HEK293 (cell line): ENCODE measurements at regions not wholly inside any gene's neighbourhood (a gene's known extent, or its start where the extent isn't known, plus 50 kb on each side); places are given as distances from the start of the nearest gene placed in this dataset.

Source experiments
- GFI1B ChIP-seq: fragments of 450-650 bp; formaldehyde crosslinking; IDR thresholded peaks from 2 replicates; pipeline ENCODE4 v1.5.1; 2016; ENCODE audit warnings: missing biosample characterization, missing genetic modification characterization
- KLF9 ChIP-seq: fragments of 450-650 bp; formaldehyde crosslinking; IDR thresholded peaks from 2 replicates; pipeline ENCODE4 v1.5.1; 2016; ENCODE audit warnings: missing biosample characterization, missing genetic modification characterization, low read depth
- MEIS1 ChIP-seq: sonication (generic); formaldehyde crosslinking; IDR thresholded peaks from 2 replicates; pipeline ENCODE4 v1.8.1; 2022; ENCODE audit warnings: missing genetic modification reagents, mild to moderate bottlenecking, borderline replicate concordance
- RBAK ChIP-seq: fragments of 450-650 bp; formaldehyde crosslinking; IDR thresholded peaks from 2 replicates; pipeline ENCODE4 v1.5.1; 2016; ENCODE audit warnings: missing biosample characterization, missing genetic modification characterization
- SALL2 ChIP-seq: fragments of 450-650 bp; formaldehyde crosslinking; IDR thresholded peaks from 2 replicates; pipeline ENCODE4 v1.5.0; 2017; ENCODE audit warnings: missing biosample characterization, mild to moderate bottlenecking, missing genetic modification characterization, borderline replicate concordance
- SETDB1 ChIP-seq: IDR thresholded peaks from one replicate; pipeline ENCODE4 v1.6.1; 2017; ENCODE audit warnings: mild to moderate bottlenecking, low read length, moderate library complexity, mixed read lengths; ENCODE audit not compliant: insufficient read length
- WT1 ChIP-seq: fragments of 450-650 bp; formaldehyde crosslinking; IDR thresholded peaks from 2 replicates; pipeline ENCODE4 v1.5.1; 2016; ENCODE audit warnings: missing biosample characterization, missing genetic modification characterization
- ZBTB7A ChIP-seq: fragments of 450-650 bp; formaldehyde crosslinking; IDR thresholded peaks from 2 replicates; pipeline ENCODE4 v1.5.1; 2016; ENCODE audit warnings: low read depth, missing biosample characterization, missing genetic modification characterization
- ZFP69B ChIP-seq: fragments of 450-650 bp; formaldehyde crosslinking; IDR thresholded peaks from 2 replicates; pipeline ENCODE4 v1.5.1; 2016; ENCODE audit warnings: missing biosample characterization, missing genetic modification characterization
- ZNF132 ChIP-seq: fragments of 450-650 bp; formaldehyde crosslinking; IDR thresholded peaks from 2 replicates; pipeline ENCODE4 v1.5.1; 2017; ENCODE audit warnings: missing biosample characterization, missing genetic modification characterization, borderline replicate concordance
- ZNF140 ChIP-seq: fragments of 450-650 bp; formaldehyde crosslinking; IDR thresholded peaks from 2 replicates; pipeline ENCODE4 v1.5.1; 2016; ENCODE audit warnings: missing biosample characterization, missing genetic modification characterization
- ZNF148 ChIP-seq: fragments of 450-650 bp; formaldehyde crosslinking; IDR thresholded peaks from 2 replicates; pipeline ENCODE4 v1.5.0; 2017; ENCODE audit warnings: missing biosample characterization, missing genetic modification characterization, borderline replicate concordance
- ZNF211 ChIP-seq: fragments of 450-650 bp; formaldehyde crosslinking; IDR thresholded peaks from 2 replicates; pipeline ENCODE4 v1.5.1; 2016; ENCODE audit warnings: low read depth, missing biosample characterization, missing genetic modification characterization
- ZNF24 ChIP-seq: fragments of 450-650 bp; formaldehyde crosslinking; IDR thresholded peaks from 2 replicates; pipeline ENCODE4 v1.5.1; 2016; ENCODE audit warnings: missing biosample characterization, missing genetic modification characterization
- ZNF266 ChIP-seq: fragments of 450-650 bp; formaldehyde crosslinking; IDR thresholded peaks from 2 replicates; pipeline ENCODE4 v1.5.1; 2016; ENCODE audit warnings: missing biosample characterization, missing genetic modification characterization, low read depth
- ZNF280D ChIP-seq: fragments of 450-650 bp; formaldehyde crosslinking; IDR thresholded peaks from 2 replicates; pipeline ENCODE4 v1.5.1; 2016; ENCODE audit warnings: missing biosample characterization, missing genetic modification characterization
- ZNF335 ChIP-seq: fragments of 450-650 bp; formaldehyde crosslinking; conservative IDR thresholded peaks from 2 replicates; pipeline ENCODE4 v1.5.1; 2016; ENCODE audit warnings: missing biosample characterization, missing genetic modification characterization
- ZNF350 ChIP-seq: fragments of 450-650 bp; formaldehyde crosslinking; IDR thresholded peaks from 2 replicates; pipeline ENCODE4 v1.5.0; 2017; ENCODE audit warnings: missing biosample characterization, mild to moderate bottlenecking, missing genetic modification characterization
- ZNF354C ChIP-seq: fragments of 450-650 bp; formaldehyde crosslinking; IDR thresholded peaks from 2 replicates; pipeline ENCODE4 v1.5.1; 2016; ENCODE audit warnings: missing biosample characterization, missing genetic modification characterization, low read depth, borderline replicate concordance
- ZNF501 ChIP-seq: fragments of 450-650 bp; formaldehyde crosslinking; IDR thresholded peaks from 2 replicates; pipeline ENCODE4 v1.5.1; 2016; ENCODE audit warnings: missing biosample characterization, missing genetic modification characterization
- ZNF518A ChIP-seq: fragments of 450-650 bp; formaldehyde crosslinking; conservative IDR thresholded peaks from 2 replicates; pipeline ENCODE4 v1.5.1; 2016; ENCODE audit warnings: low read depth, missing biosample characterization, missing genetic modification characterization
- ZNF529 ChIP-seq: fragments of 450-650 bp; formaldehyde crosslinking; IDR thresholded peaks from 2 replicates; pipeline ENCODE4 v1.5.1; 2017; ENCODE audit warnings: missing genetic modification characterization, missing biosample characterization; ENCODE audit not compliant: insufficient replicate concordance
- ZNF558 ChIP-seq: fragments of 450-650 bp; formaldehyde crosslinking; IDR thresholded peaks from 2 replicates; pipeline ENCODE4 v1.5.1; 2016; ENCODE audit warnings: missing biosample characterization, missing genetic modification characterization
- ZNF571 ChIP-seq: fragments of 450-650 bp; formaldehyde crosslinking; IDR thresholded peaks from 2 replicates; pipeline ENCODE4 v1.5.0; 2017; ENCODE audit warnings: missing biosample characterization, missing genetic modification characterization
- ZNF629 ChIP-seq: fragments of 450-650 bp; formaldehyde crosslinking; IDR thresholded peaks from 2 replicates; pipeline ENCODE4 v1.5.1; 2017; ENCODE audit warnings: missing biosample characterization, missing genetic modification characterization
- ZNF747 ChIP-seq: fragments of 450-650 bp; formaldehyde crosslinking; IDR thresholded peaks from 2 replicates; pipeline ENCODE4 v1.5.1; 2016; ENCODE audit warnings: missing biosample characterization, missing genetic modification characterization
- ZSCAN30 ChIP-seq: fragments of 450-650 bp; IDR thresholded peaks from 2 replicates; pipeline ENCODE4 v1.5.1; 2018; ENCODE audit warnings: missing biosample characterization, mild to moderate bottlenecking, missing genetic modification characterization, moderate library complexity
- ZSCAN4 ChIP-seq: fragments of 450-650 bp; formaldehyde crosslinking; IDR thresholded peaks from 2 replicates; pipeline ENCODE4 v1.5.1; 2017; ENCODE audit warnings: missing biosample characterization, missing genetic modification characterization
- TF ChIP-seq, protein P1 (sequence below): fragments of 450-650 bp; formaldehyde crosslinking; IDR thresholded peaks from 2 replicates; pipeline ENCODE4 v1.5.1; 2016; ENCODE audit warnings: missing biosample characterization, missing genetic modification characterization

GRCh38 chr3:107235928-107236315, 141.3 kb upstream of the CCDC54 start (continued):
- TF ChIP-seq ZNF280D (tag by site-specific recombination) (no peak), ZNF132 (no peak), ZFP69B (no peak), ZNF558 (tag by site-specific recombination) (no peak), WT1 (no peak), ZNF354C (tag by site-specific recombination) (no peak), ZNF211 (tag by site-specific recombination) (no peak), RBAK (tag by site-specific recombination) (no peak), ZNF529 (tag by site-specific recombination) (no peak), ZNF148 (tag by site-specific recombination) (no peak), ZSCAN30 (tag by site-specific recombination) (no peak), SALL2 (tag by site-specific recombination) (no peak), MEIS1 (no peak), ZSCAN4 (tag by site-specific recombination) (no peak), ZNF24 (0 out of 2 replicates have a peak, but pooled peaks have one; percentile 21), KLF9 (tag by site-specific recombination) (no peak), SETDB1 (no peak), ZNF140 (tag by site-specific recombination) (no peak), ZNF266 (tag by site-specific recombination) (no peak), ZNF747 (tag by site-specific recombination) (no peak), GFI1B (tag by site-specific recombination) (no peak), ZNF335 (tag by site-specific recombination) (no peak), ZNF501 (tag by site-specific recombination) (no peak), ZNF350 (tag by site-specific recombination) (no peak), ZNF629 (no peak; the same call in 1 of the 2 replicates), ZBTB7A (no peak), ZNF518A (no peak), ZNF571 (tag by site-specific recombination) (no peak)
- TF ChIP-seq, protein P1, sequence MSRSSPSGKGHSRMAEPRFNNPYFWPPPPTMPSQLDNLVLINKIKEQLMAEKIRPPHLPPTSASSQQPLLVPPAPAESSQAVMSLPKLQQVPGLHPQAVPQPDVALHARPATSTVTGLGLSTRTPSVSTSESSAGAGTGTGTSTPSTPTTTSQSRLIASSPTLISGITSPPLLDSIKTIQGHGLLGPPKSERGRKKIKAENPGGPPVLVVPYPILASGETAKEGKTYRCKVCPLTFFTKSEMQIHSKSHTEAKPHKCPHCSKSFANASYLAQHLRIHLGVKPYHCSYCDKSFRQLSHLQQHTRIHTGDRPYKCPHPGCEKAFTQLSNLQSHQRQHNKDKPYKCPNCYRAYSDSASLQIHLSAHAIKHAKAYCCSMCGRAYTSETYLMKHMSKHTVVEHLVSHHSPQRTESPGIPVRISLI (tag by site-specific recombination), result 0 out of 2 replicates have a peak, but pooled peaks have one; percentile 25
